PC-3 (cell line): ENCODE measurements at regions not wholly inside any gene's neighbourhood (a gene's known extent, or its start where the extent isn't known, plus 50 kb on each side); places are given as distances from the start of the nearest gene placed in this dataset.
"Not testable (repeated sequence)": the region's sequence is repeated elsewhere in the genome, so short reads cannot be mapped to it uniquely, and the experiment has no call there.

Source experiments
- ATAC-seq: fragments of 200-7000 bp; cut with Tn5 transposase; 2 replicates; pipeline ENCODE4 v1.9.1; 2020; ENCODE audit warnings: mild to moderate bottlenecking, moderate library complexity
- BruUV-seq: library from RNA; stranded (reverse); fragments of 400-500 nt; replicated peaks from 2 replicates; lab custom pipeline; 2021; lab: Mats Ljungman, UMichigan
- CTCF ChIA-PET: fragments of 300-600 bp; sonication (Branson Sonifier 250); formaldehyde crosslinking; loops from one replicate; lab custom pipeline; 2022; ENCODE audit warnings: antibody characterized with exemption; lab: Charles Lee
- POLR2A ChIA-PET: fragments of 300-600 bp; sonication (Branson Sonifier 250); formaldehyde crosslinking; loops from one replicate; lab custom pipeline; 2022; ENCODE audit warnings: antibody characterized with exemption; ENCODE audit not compliant: unreplicated experiment; lab: Charles Lee
- DNase-seq: peaks from one replicate; pipeline ENCODE4 v3.0.0-alpha.2; 2015
- H2AFZ ChIP-seq: fragments of 300-600 bp; sonication (generic); 2 replicates; pipeline ENCODE4 v1.6.0; 2016; ENCODE audit warnings: antibody characterized with exemption, low read length
- H3F3A ChIP-seq: fragments of 300-600 bp; sonication (generic); one replicate; pipeline ENCODE4 v1.6.0; 2017; ENCODE audit warnings: antibody characterized with exemption, low read length, control low read depth, mild to moderate bottlenecking; ENCODE audit not compliant: unreplicated experiment
- H3K27ac ChIP-seq: fragments of 300-600 bp; sonication (generic); 2 replicates; pipeline ENCODE4 v1.5.1; 2016; ENCODE audit warnings: mild to moderate bottlenecking, low read length
- H3K27me3 ChIP-seq: fragments of 300-600 bp; sonication (generic); 2 replicates; pipeline ENCODE4 v1.6.1; 2016; ENCODE audit warnings: low read length, mixed read lengths
- H3K36me3 ChIP-seq: fragments of 300-600 bp; sonication (generic); 2 replicates; pipeline ENCODE4 v1.6.1; 2016; ENCODE audit warnings: low read depth, mixed run types, low read length, mixed read lengths
- H3K4me1 ChIP-seq: fragments of 300-600 bp; sonication (generic); 2 replicates; pipeline ENCODE4 v1.5.1; 2016; ENCODE audit warnings: low read length; ENCODE audit not compliant: insufficient read depth
- H3K4me2 ChIP-seq: fragments of 300-600 bp; sonication (generic); 2 replicates; pipeline ENCODE4 v1.6.0; 2016; ENCODE audit warnings: low read length
- H3K4me3 ChIP-seq: fragments of 300-600 bp; sonication (generic); 2 replicates; pipeline ENCODE4 v1.5.1; 2016; ENCODE audit warnings: mild to moderate bottlenecking, low read length, mixed read lengths
- H3K79me2 ChIP-seq: fragments of 300-600 bp; sonication (generic); 2 replicates; pipeline ENCODE4 v1.6.1; 2017; ENCODE audit warnings: low read length, mixed read lengths
- H3K9ac ChIP-seq: fragments of 300-600 bp; sonication (generic); 2 replicates; pipeline ENCODE4 v1.6.0; 2016; ENCODE audit warnings: mild to moderate bottlenecking, low read length
- H3K9me2 ChIP-seq: fragments of 300-600 bp; sonication (generic); replicated peaks from 2 replicates; pipeline ENCODE4 v1.6.1; 2016; ENCODE audit warnings: mixed run types, low read length, mixed read lengths
- H3K9me3 ChIP-seq: fragments of 300-600 bp; sonication (generic); 2 replicates; pipeline ENCODE4 v1.6.1; 2016; ENCODE audit warnings: low read length, mixed read lengths
- H4K20me1 ChIP-seq: fragments of 300-600 bp; sonication (generic); 2 replicates; pipeline ENCODE4 v1.6.1; 2016; ENCODE audit warnings: low read length, mixed read lengths
- EZH2 ChIP-seq: fragments of 300-600 bp; sonication (generic); IDR thresholded peaks from one replicate; pipeline ENCODE4 v1.6.1; 2017; ENCODE audit warnings: antibody characterized with exemption, mild to moderate bottlenecking, low read length; ENCODE audit not compliant: unreplicated experiment
- EZH2phosphoT487 ChIP-seq: fragments of 300-600 bp; sonication (generic); IDR thresholded peaks from 2 replicates; pipeline ENCODE4 v1.6.1; 2018; ENCODE audit warnings: mild to moderate bottlenecking, antibody characterized with exemption, low read length, borderline replicate concordance
- intact Hi-C: fragments of 100-400 bp; cut with micrococcal nuclease; formaldehyde crosslinking; loops from 2 replicates; pipeline ENCODE4 v1.9.0; 2023
- TF ChIP-seq, protein P1 (sequence below): fragments of 300-600 bp; sonication (generic); conservative IDR thresholded peaks from 2 replicates; pipeline ENCODE4 v1.5.1; 2017; ENCODE audit warnings: antibody characterized with exemption, low read depth, mild to moderate bottlenecking, low read length

- Histone ChIP-seq H3K4me3 (no peak overlapping the region), H3K4me2 (no peak overlapping the region), H2AFZ (no peak overlapping the region), H3K9me2 (no peaks in the 10 kb centered on the region), H3K79me2 (no peaks in the 10 kb centered on the region), H3K4me1 (no peaks in the 10 kb centered on the region), H3K27me3 (no peaks in the 10 kb centered on the region), H4K20me1 (no peaks in the 10 kb centered on the region), H3K27ac (no peak overlapping the region), H3F3A (no peaks in the 10 kb centered on the region), H3K36me3 (no peaks in the 10 kb centered on the region), H3K9me3 (no peaks in the 10 kb centered on the region), H3K9ac (no peak overlapping the region)
- CTCF ChIA-PET = no interaction called here
- no TSS peak for BruUV-seq
- intact Hi-C loops = no loop called here
- ATAC-seq = no peak
- POLR2A ChIA-PET = interaction anchor here (0.6 kb wide), 1 partner anchor 345 kb away, joined by 4 read pairs; no protein-coding TSS in a partner anchor
- no peak for DNase-seq
- TF ChIP-seq, protein P1, sequence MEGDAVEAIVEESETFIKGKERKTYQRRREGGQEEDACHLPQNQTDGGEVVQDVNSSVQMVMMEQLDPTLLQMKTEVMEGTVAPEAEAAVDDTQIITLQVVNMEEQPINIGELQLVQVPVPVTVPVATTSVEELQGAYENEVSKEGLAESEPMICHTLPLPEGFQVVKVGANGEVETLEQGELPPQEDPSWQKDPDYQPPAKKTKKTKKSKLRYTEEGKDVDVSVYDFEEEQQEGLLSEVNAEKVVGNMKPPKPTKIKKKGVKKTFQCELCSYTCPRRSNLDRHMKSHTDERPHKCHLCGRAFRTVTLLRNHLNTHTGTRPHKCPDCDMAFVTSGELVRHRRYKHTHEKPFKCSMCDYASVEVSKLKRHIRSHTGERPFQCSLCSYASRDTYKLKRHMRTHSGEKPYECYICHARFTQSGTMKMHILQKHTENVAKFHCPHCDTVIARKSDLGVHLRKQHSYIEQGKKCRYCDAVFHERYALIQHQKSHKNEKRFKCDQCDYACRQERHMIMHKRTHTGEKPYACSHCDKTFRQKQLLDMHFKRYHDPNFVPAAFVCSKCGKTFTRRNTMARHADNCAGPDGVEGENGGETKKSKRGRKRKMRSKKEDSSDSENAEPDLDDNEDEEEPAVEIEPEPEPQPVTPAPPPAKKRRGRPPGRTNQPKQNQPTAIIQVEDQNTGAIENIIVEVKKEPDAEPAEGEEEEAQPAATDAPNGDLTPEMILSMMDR = no peak
- TF ChIP-seq EZH2phosphoT487 = no peak
- no peak for TF ChIP-seq EZH2
Observed at GRCh38 chr3:153547970-153548369, 385.9 kb downstream of the RAP2B start.

- DNase-seq, H3K9me3 ChIP-seq, H4K20me1 ChIP-seq, ATAC-seq, intact Hi-C loops, CTCF ChIA-PET, H3K36me3 ChIP-seq, H3K27ac ChIP-seq, H3K9me2 ChIP-seq, H3K4me3 ChIP-seq, H3K4me2 ChIP-seq, H3K9ac ChIP-seq, H3K79me2 ChIP-seq, H2AFZ ChIP-seq, H3F3A ChIP-seq, BruUV-seq, H3K4me1 ChIP-seq, H3K27me3 ChIP-seq, POLR2A ChIA-PET: not testable (repeated sequence)
Observed at GRCh38 chr3:153549686-153550085, 387.7 kb downstream of the RAP2B start.

DNA sequence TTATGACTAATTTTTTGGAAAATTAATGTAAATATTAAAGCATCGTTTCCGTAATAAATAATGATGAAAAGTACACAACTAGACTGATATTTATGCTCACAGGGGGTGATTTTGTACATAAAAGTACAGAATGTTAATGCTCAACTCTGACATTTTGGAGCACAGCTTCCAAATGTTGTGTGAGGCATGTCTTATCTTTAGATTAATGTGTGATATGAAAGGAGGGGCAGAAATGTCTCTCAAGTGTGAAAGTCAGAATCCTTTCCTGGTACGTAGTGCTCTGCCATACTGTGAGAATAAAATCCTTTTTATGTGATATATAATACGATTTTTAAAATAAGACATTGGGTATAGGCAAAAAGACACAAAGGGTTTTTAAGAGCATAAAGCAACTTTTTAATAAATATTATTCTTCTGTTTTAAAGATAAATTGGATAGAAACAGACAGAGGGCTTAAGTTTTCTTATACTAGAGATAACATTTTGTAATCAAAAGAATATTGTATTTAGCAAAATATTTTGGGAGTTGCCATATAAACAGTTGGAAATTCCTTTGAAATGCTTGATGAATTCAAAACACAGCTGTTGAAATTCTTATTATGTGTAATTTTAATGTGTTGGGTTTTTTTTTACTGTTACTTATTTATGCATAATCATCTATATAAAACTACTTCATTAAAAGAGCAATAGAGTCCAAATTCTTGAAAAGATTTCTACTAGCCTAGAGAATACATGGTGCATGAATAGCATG, 389.7 kb downstream of the RAP2B start:
- ChIA-PET POLR2A (no interaction called here), CTCF (no interaction called here)
- no peak overlapping the region for H3K4me2 ChIP-seq
- H3K36me3 ChIP-seq = no peaks in the 10 kb centered on the region
- H3K4me1 ChIP-seq = no peaks in the 10 kb centered on the region
- no peak for DNase-seq
- intact Hi-C loops = no loop called here
- no peaks in the 10 kb centered on the region for H3K9me3 ChIP-seq
- H2AFZ ChIP-seq = no peak overlapping the region
- H3K9me2 ChIP-seq = no peaks in the 10 kb centered on the region
- no peak for ATAC-seq
- no TSS peak for BruUV-seq
- H4K20me1 ChIP-seq = no peaks in the 10 kb centered on the region
- no peaks in the 10 kb centered on the region for H3K79me2 ChIP-seq
- no peak overlapping the region for H3K27ac ChIP-seq
- no peak for TF ChIP-seq EZH2phosphoT487
- TF ChIP-seq, protein P1 = no peak
- TF ChIP-seq EZH2 = no peak
- no peak overlapping the region for H3K9ac ChIP-seq
- H3K4me3 ChIP-seq = no peak overlapping the region
- no peaks in the 10 kb centered on the region for H3F3A ChIP-seq
- no peaks in the 10 kb centered on the region for H3K27me3 ChIP-seq
